ENCODE measurements at regions not wholly inside any gene's neighbourhood (a gene's known extent, or its start where the extent isn't known, plus 50 kb on each side); places are given as distances from the start of the nearest gene placed in this dataset.

- in situ Hi-C loops (cut with MboI; ENCODE audit: low sequenced_read_pairs, unreplicated experiment): no loop called here
- TF ChIP-seq CTCF (IDR thresholded peaks at IDR 0.05; ENCODE audit: borderline replicate concordance, control extremely low read depth, extremely low read depth, insufficient read depth, missing control alignments): no peak
- no peak for DNase-seq (ENCODE audit: low spot score)
Observed at GRCh38 chr11:134611537-134611936, 199.5 kb upstream of the B3GAT1 start.

DNA sequence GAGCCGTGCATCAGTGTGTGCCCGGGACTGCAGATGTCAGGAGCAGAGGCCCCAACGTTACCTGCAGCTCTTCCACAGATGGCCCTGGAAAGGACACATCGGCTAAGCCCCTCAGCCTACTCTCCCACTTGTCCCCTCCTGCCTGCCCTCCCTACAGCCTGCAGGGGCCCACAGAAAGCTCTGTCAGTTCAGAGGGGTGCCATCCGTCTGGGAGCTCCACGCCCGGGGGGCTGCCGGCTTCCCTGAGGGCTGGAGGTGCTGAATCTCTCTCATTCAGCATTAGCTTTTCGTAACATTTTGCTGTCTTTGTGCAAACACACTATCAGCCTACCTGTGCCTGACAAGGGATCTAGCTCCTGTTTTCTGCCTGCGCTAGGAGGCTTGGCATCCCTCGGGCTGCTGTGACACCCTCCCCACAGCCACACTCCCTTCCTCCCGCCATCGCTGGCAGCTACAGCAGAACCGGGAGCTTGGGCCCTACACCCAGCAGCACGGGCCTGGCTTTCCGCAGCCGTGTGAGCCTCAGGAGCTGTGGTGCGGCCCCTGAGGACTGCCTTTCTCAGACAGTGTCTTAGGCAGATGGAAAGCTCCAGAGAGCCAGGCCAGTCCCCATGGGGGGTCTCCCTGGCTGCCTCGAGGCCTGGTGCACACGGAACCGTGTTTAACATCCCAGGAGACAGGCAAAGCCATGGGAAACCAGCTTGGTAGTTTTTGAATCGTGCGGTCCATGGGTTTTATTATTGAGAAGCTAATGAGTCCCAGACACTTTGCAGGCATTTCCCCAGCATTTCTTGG, 198.3 kb upstream of the B3GAT1 start:
- no peak for TF ChIP-seq CTCF (IDR thresholded peaks at IDR 0.05; ENCODE audit: borderline replicate concordance, control extremely low read depth, extremely low read depth, insufficient read depth, missing control alignments)
- in situ Hi-C loops (cut with MboI; ENCODE audit: low sequenced_read_pairs, unreplicated experiment): no loop called here
- DNase-seq (ENCODE audit: low spot score): no peak

- in situ Hi-C loops (cut with MboI; ENCODE audit: low sequenced_read_pairs, unreplicated experiment): no loop called here
- DNase-seq (ENCODE audit: low spot score): no peak
- TF ChIP-seq CTCF (IDR thresholded peaks at IDR 0.05; ENCODE audit: borderline replicate concordance, control extremely low read depth, extremely low read depth, insufficient read depth, missing control alignments): no peak
Observed at GRCh38 chr11:134609361-134610115, 197.5 kb upstream of the B3GAT1 start.

DNA sequence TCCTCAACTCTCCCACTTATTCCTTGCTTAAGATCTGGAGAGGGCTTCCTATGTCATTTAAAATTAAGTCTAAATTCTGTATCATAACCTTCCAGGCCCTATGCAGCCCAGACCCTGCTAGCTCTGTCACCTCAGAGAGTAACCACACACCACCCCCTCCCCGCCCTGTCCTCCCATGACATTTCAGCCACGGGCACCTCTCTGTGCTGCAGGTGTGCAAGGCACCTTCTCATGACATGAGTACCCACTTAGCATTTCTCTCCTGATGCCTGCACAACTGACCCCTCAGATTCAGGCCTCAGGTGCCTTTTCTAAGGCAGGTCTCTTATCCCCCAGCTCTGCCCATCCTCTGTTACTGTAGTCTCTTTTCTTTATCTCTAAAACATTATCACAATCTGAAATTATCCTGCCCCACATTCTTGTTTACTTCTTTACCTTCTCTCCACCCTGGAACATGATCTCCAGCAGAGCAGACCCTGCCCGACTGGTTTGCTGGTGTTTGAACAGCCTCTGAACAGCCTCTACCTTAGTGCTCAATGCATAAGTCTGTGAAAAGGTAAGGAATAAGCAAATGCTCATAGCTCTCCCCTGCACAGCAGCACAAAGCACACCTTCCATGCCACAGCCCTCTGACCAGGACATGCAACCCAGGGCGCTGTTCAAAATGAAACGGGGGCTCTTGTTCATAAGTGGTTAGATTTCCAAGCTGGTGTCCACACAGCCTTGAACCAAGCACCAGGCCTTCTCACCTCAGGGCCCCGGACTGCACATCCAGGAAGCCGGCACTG, 196.1 kb upstream of the B3GAT1 start:
- in situ Hi-C loops (cut with MboI; ENCODE audit: low sequenced_read_pairs, unreplicated experiment): no loop called here
- DNase-seq (ENCODE audit: low spot score): no peak

GRCh38 chr11:134606251-134606650, 194.2 kb upstream of the B3GAT1 start:
- TF ChIP-seq CTCF (IDR thresholded peaks at IDR 0.05; ENCODE audit: borderline replicate concordance, control extremely low read depth, extremely low read depth, insufficient read depth, missing control alignments): no peak
- DNase-seq (ENCODE audit: low spot score): no peak

More for the DNA sequence above, 196.1 kb upstream of the B3GAT1 start:
- no peak for TF ChIP-seq CTCF (IDR thresholded peaks at IDR 0.05; ENCODE audit: borderline replicate concordance, control extremely low read depth, extremely low read depth, insufficient read depth, missing control alignments)

GRCh38 chr11:134604886-134605285, 192.8 kb upstream of the B3GAT1 start:
- TF ChIP-seq CTCF (IDR thresholded peaks at IDR 0.05; ENCODE audit: borderline replicate concordance, control extremely low read depth, extremely low read depth, insufficient read depth, missing control alignments): no peak
- no peak for DNase-seq (ENCODE audit: low spot score)
- in situ Hi-C loops (cut with MboI; ENCODE audit: low sequenced_read_pairs, unreplicated experiment): no loop called here

More at GRCh38 chr11:134606251-134606650, 194.2 kb upstream of the B3GAT1 start:
- in situ Hi-C loops (cut with MboI; ENCODE audit: low sequenced_read_pairs, unreplicated experiment): no loop called here

Measured in GM13976 (cell line).